Subcutaneous abdominal adipose tissue (tissue), 5 donors: ENCODE measurements at regions not wholly inside any gene's neighbourhood (a gene's known extent, or its start where the extent isn't known, plus 50 kb on each side); places are given as distances from the start of the nearest gene placed in this dataset.

Experiments
- H3K27ac ChIP-seq: one replicate; pipeline ENCODE4 v1.7.0; 2013; ENCODE audit warnings: low read depth, mild to moderate bottlenecking, inconsistent platforms, low read length, moderate library complexity
- H3K27me3 ChIP-seq, 5 donors: one replicate each; pipeline ENCODE4 v1.7.0; 2013; ENCODE audit warnings: low read length in 5 of 5, inconsistent platforms in 1 of 5; ENCODE audit not compliant: control insufficient read depth in 5 of 5, insufficient read depth in 4 of 5
- H3K36me3 ChIP-seq, 5 donors: one replicate each; pipeline ENCODE4 v1.7.0; 2013; ENCODE audit warnings: low read length in 5 of 5; ENCODE audit not compliant: control insufficient read depth in 5 of 5, insufficient read depth in 5 of 5
- H3K4me1 ChIP-seq, 5 donors: one replicate each; pipeline ENCODE4 v1.7.0; 2013; ENCODE audit warnings: low read length in 5 of 5, mild to moderate bottlenecking in 3 of 5, moderate library complexity in 1 of 5; ENCODE audit not compliant: control insufficient read depth in 5 of 5, insufficient read depth in 5 of 5
- H3K4me3 ChIP-seq, 5 donors: one replicate each; pipeline ENCODE4 v1.7.0; 2013; ENCODE audit warnings: low read length in 5 of 5, low read depth in 1 of 5
- H3K9ac ChIP-seq, 5 donors: one replicate each; pipeline ENCODE4 v1.7.0; 2013; ENCODE audit warnings: low read length in 5 of 5, mild to moderate bottlenecking in 4 of 5, moderate library complexity in 3 of 5
- H3K9me3 ChIP-seq, 5 donors: one replicate each; pipeline ENCODE4 v1.7.0; 2013; ENCODE audit warnings: low read length in 5 of 5; ENCODE audit not compliant: control insufficient read depth in 5 of 5
- donor health status: healthy.
- donor health status: healthy.
- donor health status: healthy.
- donor health status: healthy.
- donor health status: healthy.

GRCh38 chr4:38538517-38538916 lies 125.5 kb upstream of the KLF3 start:
- Histone ChIP-seq H3K9ac (no peak overlapping the region), H3K36me3 (no peaks in the 10 kb centered on the region), H3K27me3 (no peaks in the 10 kb centered on the region), H3K9me3 (peaks cover 0 to 3% (median 0%) of the 10 kb centered on the region in 5 donors), H3K4me3 (no peak overlapping the region), H3K27ac (no peak overlapping the region), H3K4me1 (no peaks in the 10 kb centered on the region)

GRCh38 chr4:38539501-38539900 lies 124.5 kb upstream of the KLF3 start:
- Histone ChIP-seq H3K27me3 (no peaks in the 10 kb centered on the region), H3K36me3 (no peaks in the 10 kb centered on the region)

GRCh38 chr4:38547052-38547451 lies 116.9 kb upstream of the KLF3 start:
- H3K36me3 ChIP-seq, result no peaks in the 10 kb centered on the region
- H3K27me3 ChIP-seq, result no peaks in the 10 kb centered on the region
- peaks cover 0 to 11% (median 4%) of the 10 kb centered on the region in 5 donors for H3K4me1 ChIP-seq
- no peak overlapping the region for H3K27ac ChIP-seq
- no peak overlapping the region for H3K4me3 ChIP-seq
- no peak overlapping the region for H3K9ac ChIP-seq
- H3K9me3 ChIP-seq, result no peaks in the 10 kb centered on the region

More at GRCh38 chr4:38539501-38539900, 124.5 kb upstream of the KLF3 start:
- no peaks in the 10 kb centered on the region for H3K4me1 ChIP-seq
- H3K9ac ChIP-seq, result no peak overlapping the region
- no peak overlapping the region for H3K4me3 ChIP-seq
- peaks cover 0 to 3% (median 0%) of the 10 kb centered on the region in 5 donors for H3K9me3 ChIP-seq
- H3K27ac ChIP-seq, result no peak overlapping the region

DNA sequence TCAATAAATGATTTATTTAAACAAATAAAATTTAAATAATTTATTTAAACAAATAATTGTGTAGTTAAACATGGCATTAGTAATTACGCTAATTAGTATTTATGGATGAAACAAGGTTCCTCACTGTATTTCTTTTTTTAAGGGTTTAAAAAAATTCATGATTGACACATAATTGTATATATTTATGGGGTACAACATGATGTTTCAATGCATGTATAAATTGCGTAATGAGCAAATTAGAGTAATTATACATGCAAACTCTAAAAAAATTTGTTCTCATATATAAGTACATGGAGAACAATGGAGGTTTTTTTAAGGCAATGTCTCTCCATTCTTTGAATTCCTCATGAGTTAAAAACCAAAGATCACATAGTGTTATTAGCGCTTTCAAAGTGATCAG lies 115.7 kb upstream of the KLF3 start:
- no peak overlapping the region for H3K27ac ChIP-seq
- no peak overlapping the region for H3K4me3 ChIP-seq
- H3K4me1 ChIP-seq, result peaks cover 0 to 11% (median 4%) of the 10 kb centered on the region in 5 donors
- no peak overlapping the region for H3K9ac ChIP-seq
- H3K27me3 ChIP-seq, result no peaks in the 10 kb centered on the region
- no peaks in the 10 kb centered on the region for H3K36me3 ChIP-seq
- no peaks in the 10 kb centered on the region for H3K9me3 ChIP-seq

GRCh38 chr4:38559374-38559773 lies 104.6 kb upstream of the KLF3 start:
- Histone ChIP-seq H3K27me3 (no peaks in the 10 kb centered on the region), H3K27ac (no peak overlapping the region), H3K4me3 (no peak overlapping the region), H3K36me3 (no peaks in the 10 kb centered on the region), H3K9ac (no peak overlapping the region), H3K4me1 (peaks cover 0 to 21% (median 19%) of the 10 kb centered on the region in 5 donors), H3K9me3 (peaks cover 0 to 7% (median 5%) of the 10 kb centered on the region in 5 donors)

DNA sequence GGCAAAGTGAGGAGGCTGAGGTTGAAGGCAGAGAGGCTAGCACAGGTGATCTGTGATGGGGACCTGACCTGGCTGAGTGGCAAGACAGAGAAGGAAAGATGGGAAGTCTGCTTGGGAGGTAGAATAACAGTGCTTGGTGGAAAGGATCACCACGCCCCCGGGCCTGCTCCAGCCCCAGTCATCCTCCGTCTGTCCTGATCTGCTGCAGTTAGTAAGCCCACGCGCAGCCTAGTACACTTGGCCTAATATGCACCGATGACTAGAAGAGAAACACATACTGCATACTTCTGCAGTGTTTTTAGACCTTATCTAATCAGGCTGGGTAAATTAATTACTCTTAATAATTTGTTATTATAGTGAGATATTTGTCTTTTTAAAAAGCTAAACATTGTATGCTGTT lies 103.7 kb upstream of the KLF3 start:
- H3K4me3 ChIP-seq, result no peak overlapping the region
- no peak overlapping the region for H3K27ac ChIP-seq
- H3K4me1 ChIP-seq, result peaks cover 5 to 29% (median 23%) of the 10 kb centered on the region in 5 donors
- no peaks in the 10 kb centered on the region for H3K27me3 ChIP-seq
- H3K9ac ChIP-seq, result no peak overlapping the region
- peaks cover 0 to 7% (median 4%) of the 10 kb centered on the region in 5 donors for H3K9me3 ChIP-seq
- no peaks in the 10 kb centered on the region for H3K36me3 ChIP-seq

DNA sequence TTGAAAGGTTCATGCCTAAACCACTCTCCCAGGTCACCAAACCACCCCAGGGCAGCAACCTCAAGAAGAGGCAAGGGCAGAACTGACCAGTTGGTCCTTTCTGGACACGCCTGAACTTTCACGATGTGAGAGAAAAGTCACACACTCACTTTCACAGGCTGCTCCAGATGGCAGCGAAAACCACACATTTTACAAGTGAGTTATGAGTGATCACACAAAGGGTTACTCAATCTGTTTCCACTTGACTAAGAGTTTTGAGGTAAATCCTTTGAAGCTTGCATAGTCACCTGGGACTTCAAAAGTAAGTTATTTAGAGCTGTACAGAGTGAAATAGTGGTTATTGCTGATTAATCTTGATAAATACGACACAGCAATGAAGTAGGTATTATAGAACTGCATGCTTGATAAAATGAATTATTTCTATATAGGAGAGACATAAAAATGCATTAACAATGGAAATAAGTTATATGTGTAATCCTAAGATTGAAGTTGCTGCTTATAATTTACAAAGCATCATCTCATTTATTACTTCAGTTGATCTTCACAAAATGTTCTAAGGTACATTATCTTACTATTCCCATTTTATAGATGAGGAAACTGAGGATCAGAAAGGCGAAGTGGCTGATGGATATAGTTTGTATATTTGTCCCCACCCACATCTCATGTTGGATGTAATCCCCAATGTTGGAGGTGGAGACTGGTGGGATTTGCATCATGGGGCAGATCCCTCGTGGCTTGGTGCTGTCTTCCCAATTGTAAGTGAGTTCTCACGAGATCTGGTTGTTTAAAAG lies 103.0 kb upstream of the KLF3 start:
- H3K27ac ChIP-seq, result no peak overlapping the region
- peaks cover 6 to 35% (median 29%) of the 10 kb centered on the region in 5 donors for H3K4me1 ChIP-seq
- no peaks in the 10 kb centered on the region for H3K27me3 ChIP-seq
- peaks cover 0 to under 1% (median 0%) of the 10 kb centered on the region in 5 donors for H3K9me3 ChIP-seq
- no peaks in the 10 kb centered on the region for H3K36me3 ChIP-seq
- H3K9ac ChIP-seq, result no peak overlapping the region
- H3K4me3 ChIP-seq, result no peak overlapping the region

DNA sequence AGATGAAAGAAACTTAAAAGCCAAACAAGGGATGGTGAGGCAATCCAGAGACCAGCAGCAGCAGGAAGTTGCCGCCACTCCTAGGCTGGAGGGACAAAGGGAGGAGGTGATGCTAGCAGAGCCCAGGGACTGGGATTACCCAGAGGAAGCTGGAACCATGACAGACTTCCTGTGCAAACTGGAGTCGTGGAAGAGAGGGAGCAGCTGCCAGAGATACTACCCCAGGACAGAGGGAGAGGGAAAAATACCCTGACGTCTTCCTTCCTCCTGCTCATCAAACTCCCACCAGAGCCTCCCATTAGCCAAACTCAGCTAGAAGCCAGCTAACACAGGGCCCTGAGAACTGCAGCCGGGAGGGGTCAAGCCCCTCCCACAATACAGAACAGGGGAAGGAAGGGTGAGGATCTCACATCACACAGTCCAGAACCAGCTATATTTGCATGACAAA lies 101.2 kb upstream of the KLF3 start:
- Histone ChIP-seq H3K27me3 (no peaks in the 10 kb centered on the region), H3K4me3 (no peak overlapping the region), H3K4me1 (peaks cover 6 to 36% (median 29%) of the 10 kb centered on the region in 5 donors), H3K27ac (peak overlapping the region; percentile 12), H3K36me3 (no peaks in the 10 kb centered on the region), H3K9me3 (no peaks in the 10 kb centered on the region), H3K9ac (no peak overlapping the region)

DNA sequence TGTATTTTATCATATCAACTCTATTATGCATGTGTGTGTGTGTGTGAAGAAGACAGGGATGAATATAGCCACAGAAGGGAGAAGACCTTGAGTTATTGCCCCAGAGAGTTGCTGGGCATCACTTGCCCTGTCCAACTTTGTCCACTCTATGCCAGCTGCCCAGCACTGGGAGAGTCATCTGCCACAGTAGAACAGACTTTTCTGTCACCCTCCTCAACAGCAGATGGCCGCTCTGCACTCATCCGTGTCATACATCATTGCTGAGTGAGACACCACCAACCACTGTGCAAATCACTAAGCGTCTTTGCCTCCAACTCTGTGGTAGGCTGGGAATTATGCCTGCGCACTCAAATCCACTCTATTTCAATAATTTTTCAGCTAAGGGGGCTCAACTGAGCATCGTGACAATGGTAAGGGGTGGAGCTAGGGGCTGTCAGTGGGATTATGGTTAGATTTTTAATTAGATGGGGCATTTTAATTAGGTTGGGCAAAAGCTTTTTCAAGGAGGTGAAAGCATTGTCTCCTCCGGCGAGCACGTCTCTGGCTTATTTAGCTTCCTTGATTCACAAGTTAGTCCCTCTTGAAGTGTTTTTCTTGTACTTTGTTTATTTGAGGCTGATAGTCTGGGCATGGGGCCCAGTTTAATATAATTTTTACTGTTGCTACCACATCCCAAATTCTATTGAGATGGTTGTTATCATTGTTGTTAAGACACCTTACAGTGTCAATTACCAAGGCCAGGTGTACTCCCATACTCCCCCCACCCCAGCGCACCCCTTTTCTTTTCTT lies 100.1 kb upstream of the KLF3 start:
- no peak overlapping the region for H3K9ac ChIP-seq
- H3K27ac ChIP-seq, result peak overlapping the region; percentile 17
- H3K27me3 ChIP-seq, result no peaks in the 10 kb centered on the region
- peaks cover 6 to 36% (median 29%) of the 10 kb centered on the region in 5 donors for H3K4me1 ChIP-seq
- H3K36me3 ChIP-seq, result no peaks in the 10 kb centered on the region
- no peaks in the 10 kb centered on the region for H3K9me3 ChIP-seq
- H3K4me3 ChIP-seq, result no peak overlapping the region
